ENCODE measurements at regions not wholly inside any gene's neighbourhood (a gene's known extent, or its start where the extent isn't known, plus 50 kb on each side); places are given as distances from the start of the nearest gene placed in this dataset.
"Not testable (repeated sequence)": the region's sequence is repeated elsewhere in the genome, so short reads cannot be mapped to it uniquely, and the experiment has no call there.

DNA sequence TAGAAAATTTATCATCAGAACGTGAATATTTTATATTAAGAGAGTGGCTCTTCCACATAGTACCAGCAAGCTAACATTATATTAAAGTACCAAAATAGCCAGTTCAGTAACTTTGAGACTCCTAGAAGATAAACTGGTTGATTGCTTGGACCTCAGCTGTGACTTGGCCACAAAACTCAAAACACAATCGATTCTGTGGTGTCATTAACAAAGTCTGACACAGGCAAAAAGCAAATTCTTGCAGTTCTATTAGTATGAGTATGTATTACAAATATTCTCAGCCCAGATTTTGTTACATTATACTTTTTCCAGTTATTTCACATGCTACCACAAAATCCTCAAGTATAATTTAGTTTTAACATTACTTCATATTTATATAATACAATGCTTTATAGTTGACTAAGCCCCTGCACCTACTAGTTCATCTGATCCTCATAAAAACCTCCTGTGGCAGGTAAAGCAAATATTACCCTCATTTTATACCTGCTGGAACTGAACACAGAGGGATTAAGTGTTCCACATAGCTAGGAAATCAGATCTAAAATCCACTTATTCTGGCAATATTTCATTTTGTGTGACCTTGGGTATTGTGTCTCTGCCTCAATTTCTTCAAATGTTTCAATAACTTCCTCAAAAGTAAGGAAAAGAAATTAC lies 279.9 kb upstream of the MKLN1 start:
- DNase-seq (ENCODE audit: low spot score), result no peak

DNA sequence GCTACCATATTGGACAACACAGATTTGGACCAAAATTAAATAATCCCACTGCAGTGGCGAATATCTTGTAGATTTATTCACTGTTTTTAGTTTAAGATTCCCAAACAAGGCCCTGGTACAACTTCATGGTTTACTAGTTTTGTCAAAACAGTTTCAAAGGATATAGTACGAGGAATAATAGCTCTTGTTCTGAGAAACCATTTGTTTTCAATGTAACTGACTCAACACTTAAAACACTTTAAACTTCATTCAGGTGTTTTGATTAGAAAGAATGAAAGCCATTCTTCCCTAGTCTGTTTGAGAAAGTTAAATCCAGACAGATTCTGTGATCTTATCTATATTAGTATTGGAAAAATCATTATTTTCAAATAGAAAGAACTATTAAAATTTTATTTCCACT lies 276.4 kb upstream of the MKLN1 start:
- DNase-seq (ENCODE audit: low spot score), result no peak

DNA sequence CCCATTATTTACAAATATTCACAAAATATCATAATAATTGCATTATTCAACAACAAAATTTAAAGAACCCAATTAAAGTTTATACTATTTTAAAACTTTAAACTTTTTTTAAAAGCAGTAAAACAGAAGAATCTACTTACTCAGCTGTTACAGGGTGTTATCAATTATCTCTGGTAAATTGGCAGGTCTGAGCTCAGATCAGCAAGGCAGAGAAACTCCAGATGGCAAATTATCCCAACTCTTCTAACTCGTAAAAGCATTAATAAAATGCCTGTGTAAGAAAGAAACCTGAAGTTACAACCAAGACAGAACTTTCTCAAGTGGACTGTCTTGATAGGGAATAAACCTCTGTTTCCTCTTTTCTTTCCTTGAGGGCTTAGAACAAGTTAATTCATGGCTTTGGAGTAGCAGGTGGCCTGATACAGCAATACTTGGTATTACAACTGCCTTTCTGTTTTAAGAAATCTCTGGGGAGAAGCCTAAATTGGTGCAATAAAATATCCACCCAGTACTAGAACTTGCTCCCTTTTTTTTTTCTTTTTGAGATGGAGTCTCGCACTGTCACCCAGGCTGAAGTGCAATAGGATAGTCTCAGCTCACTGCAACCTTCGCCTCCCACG lies 275.3 kb upstream of the MKLN1 start:
- no peak for DNase-seq (ENCODE audit: low spot score)

DNA sequence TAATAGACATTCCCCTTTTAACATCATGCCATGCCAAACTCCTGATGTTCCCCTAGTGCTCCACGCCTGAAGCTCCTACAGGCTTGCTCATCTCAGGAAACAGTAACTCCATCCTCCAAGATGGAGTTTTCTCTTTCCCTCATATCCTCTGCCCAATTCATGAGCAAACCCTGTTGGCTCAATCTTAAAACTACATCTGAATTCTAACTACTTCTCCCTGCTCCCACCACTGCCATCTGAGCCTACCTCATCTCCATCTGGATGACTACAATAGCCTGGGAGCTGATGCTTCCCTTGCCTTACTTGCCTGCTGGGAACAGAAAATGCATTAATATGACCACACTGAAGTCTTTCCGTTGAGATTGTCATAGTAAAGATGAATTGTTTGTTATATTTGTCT lies 271.7 kb upstream of the MKLN1 start:
- no peak for DNase-seq (ENCODE audit: low spot score)

DNA sequence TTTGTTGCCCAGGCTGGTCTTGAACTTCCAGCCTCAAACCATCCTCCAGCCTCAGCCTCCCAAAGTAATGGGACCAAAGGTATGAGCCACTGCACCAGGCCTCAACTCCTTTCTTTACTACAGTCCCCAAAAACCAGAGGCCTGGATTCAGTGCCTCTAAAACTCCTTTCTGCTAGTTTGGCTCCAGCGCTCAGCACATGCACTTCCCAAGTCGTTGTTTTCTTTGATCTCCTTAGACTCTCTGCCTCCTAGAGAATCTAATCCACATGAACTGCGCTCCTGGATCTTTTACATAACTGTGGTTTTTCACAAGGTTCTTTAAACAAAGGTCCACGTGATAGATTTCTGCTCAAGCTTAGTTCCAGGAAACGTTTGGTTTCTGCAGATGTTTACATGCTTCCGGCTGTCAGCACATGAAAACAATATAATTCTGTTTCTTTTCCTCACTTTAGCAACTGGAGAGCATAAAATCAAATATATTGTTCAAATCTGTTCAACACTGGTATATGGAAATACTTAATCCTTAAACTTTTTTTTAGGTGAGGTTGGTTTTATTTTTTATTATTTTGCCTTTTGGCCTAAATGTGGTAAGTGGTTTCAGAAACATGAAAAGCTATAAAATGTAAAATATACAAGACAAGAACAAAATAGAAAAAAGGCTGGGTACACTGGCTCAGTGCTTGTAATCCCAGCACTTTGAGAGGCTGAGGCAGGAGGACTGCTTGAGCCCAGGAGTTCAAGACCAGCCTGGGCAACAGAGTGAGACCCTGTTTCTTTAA lies 270.5 kb upstream of the MKLN1 start:
- DNase-seq (ENCODE audit: low spot score), result peak; percentile 61

DNA sequence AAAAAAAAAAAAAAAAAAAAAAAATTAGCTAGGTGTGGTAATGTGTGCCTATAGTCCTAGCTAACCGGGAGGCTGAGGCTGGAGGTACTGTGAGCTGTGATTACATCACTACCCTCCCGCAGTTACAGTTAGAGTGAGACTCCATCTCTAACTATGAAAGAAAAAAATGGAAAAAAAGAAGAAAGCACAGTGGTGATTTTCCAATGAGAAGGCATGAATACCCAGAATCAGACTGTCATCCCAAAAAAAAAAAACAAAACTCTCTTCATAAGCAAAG lies 269.9 kb upstream of the MKLN1 start:
- no peak for DNase-seq (ENCODE audit: low spot score)

DNA sequence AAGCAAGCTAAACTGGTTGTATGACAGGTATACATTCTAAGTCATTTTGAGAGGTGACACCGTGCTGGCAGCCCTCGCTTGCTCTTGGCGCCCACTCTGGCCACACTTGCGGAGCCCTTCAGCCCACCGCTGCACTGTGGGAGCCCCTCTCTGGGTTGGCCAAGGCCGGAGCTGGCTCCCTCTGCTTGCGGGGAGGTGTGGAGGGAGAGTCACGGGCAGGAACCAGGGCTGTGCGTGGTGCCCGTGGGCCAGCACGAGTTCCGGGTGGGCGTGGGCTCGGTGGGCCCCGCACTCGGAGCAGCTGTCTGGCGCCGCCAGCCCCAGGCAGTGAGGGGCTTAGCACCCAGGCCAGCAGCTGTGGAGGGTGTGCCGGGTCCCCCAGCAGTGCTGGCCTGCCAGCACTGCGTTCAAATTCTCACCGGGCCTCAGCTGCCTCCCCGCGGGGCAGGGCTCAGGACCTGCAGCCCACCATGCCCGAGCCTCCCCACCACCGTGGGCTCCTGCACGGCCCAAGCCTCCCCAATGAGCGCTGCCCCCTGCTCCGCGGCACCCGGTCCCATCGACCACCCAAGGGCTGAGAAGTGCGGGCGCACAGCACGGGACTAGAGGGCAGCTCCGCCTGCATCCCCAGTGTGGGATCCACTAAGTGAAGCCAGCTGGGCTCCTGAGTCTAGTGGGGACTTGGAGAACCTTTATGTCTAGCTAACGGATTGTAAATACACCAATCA lies 269.0 kb upstream of the MKLN1 start:
- DNase-seq (ENCODE audit: low spot score), result not testable (repeated sequence)

DNA sequence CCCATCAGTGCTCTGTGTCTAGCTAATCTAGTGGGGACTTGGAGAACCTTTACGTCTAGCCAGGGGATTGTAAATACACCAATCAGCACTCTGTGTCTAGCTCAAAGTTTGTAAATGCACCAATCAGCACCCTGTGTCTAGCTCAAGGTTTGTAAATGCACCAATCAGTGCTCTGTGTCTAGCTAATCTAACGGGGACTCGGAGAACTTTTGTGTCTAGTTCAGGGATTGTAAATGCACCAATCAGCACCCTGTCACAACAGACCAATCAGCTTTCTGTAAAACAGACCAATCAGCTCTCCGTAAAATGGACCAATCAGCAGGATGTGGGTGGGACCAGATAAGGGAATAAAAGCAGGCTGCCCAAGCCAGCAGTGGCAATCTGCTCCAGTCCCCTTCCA lies 268.3 kb upstream of the MKLN1 start:
- DNase-seq (ENCODE audit: low spot score), result not testable (repeated sequence)

DNA sequence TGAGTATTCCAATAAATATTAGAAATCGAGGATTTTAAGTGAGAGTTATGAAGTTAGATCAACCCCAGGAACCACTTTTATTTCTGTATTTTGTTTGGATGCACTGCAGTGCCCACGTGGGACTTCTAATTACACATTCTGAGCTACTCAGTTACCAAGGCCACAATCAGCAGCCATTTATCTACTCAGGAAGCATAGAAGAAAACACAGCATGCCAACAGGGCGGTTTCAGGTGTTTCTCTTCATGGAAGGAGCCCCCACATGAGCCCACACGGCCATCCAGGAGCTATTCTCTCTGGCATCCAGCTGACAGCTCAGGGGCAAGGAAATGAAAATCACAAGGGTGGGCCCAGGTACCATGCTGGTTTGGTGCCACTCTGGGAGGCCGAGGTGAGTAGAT lies 266.5 kb upstream of the MKLN1 start:
- no peak for DNase-seq (ENCODE audit: low spot score)

DNA sequence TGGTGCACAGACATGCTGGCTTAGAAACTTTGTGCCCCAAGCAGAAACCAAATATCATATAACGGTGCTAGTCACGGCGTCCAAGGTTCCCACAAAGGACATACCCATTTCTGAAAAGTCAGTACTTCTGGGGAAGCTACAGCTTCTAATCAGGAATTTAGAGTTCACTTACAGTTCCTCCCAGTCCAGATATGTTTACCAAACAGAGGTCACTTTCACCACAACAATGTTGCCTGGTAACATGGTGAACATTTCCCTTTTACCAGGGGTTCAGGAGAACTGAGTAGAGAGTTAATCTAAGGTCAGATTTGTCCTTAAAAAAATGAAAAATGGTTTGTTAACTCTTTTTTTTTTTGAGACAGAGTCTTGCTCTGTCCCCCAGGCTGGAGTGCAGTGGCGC lies 265.9 kb upstream of the MKLN1 start:
- DNase-seq (ENCODE audit: low spot score), result no peak

DNA sequence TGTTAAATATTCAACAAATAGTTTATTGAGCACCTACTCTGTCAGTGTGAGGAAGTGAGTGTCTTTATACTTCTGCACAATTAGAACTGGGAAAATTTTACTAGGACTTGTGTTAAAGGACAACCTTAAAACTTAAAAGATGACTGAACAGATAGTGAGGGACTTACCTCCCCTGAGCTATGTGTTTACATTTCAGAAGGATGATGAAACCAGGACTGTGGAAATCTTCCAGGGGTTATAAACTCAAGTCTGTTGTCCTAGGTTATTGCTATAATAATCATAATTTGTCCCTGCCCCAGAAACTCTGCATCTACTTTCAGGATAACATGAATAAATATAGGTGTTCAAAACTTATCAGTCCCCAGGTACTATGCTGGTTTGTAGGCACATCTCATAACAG lies 261.0 kb upstream of the MKLN1 start:
- DNase-seq (ENCODE audit: low spot score), result no peak

DNA sequence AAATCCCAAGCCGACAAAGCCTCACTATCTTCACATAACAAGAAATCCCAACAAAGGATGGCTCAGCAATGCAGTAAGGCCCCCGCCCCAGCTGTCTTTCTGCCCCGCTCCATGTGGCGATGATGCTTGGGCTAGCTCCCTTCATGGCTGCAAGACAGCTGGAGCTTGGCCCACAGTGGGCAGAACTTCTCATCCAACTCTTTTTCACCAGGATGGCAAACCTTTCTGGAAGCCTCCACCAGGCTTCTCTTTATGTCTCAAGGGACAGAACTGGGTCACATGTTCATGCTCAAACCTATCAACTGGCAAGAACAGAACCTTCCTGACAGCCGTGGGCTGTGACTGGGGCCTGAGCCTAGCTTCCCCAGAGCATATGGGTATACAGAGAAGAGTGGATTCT lies 260.5 kb upstream of the MKLN1 start:
- no peak for DNase-seq (ENCODE audit: low spot score)

DNA sequence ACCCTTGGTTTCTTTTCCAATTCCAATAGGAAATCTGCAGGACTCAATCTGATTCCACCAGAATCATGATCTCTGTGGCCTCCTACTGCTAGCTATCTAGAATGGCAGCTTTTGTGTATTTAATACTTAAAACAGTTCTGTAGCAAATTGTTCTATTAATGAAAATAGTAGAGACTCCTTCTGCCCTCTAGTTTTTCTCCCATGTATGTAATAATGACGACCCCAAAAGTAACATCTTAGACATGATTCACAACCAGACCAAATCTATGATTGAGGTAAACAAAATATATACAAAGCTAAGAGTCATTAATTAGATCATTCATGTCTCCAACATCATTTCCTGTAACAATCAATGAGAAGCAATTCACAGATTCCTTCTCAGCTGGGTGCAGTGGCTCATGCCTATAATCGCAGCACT lies 259.1 kb upstream of the MKLN1 start:
- DNase-seq (ENCODE audit: low spot score), result no peak

DNA sequence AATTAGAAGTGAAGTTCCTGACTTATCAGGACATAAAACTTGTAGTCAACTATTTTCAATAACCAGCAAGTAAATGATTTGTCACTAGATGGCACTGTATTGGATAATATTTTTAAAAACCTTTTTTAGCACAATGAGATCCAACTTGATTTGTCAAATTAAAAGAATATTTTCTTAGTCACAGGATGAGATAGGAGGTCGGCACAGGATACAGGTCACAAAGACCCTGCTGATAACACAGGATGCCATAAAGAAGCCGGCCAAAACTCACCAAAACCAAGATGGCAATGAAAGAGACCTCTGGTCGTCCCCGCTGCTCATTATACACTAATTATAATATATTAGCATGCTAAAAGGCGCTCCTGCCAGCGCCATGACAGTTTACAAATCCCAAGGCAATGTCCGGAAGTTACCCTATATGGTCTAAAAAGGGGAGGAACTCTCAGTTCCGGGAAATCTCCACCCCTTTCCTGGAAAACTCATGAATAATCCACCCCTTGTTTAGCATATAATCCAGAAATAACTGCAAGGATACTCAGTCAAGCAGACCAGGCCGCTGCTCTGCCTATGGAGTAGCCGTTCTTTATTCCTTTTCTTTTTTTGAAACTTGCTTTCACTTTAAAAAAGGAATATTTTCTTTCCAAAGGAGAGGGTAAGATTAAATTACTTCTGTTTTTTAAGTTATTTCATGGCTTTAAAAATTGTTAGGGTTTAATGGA lies 255.7 kb upstream of the MKLN1 start:
- no peak for DNase-seq (ENCODE audit: low spot score)

DNA sequence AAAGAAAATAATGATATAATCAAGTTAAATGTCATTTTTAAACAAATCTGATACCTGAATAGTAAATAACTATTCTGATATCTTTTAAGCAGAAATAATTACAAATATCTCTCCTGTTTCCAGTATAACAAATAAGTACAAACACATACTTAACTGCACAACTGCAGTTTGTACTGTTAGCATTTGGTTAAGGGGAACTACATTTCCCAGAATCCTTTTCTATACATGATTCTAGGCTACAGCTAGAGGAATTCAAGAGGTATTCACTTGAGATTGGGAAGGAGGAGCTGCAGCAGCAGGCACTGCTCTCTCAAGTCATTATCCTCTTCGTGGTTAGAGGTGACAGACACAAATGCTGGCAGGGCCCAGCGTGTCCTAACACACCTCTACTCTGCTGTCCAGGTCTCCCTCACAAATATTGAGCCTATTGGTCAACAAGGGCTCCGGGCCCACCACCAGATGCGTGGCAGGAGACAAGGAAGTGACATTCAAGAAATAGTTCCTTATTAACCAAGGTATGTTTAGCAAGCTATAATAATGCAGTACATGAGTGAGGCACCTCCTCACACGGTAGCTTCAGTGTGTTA lies 255.1 kb upstream of the MKLN1 start:
- no peak for DNase-seq (ENCODE audit: low spot score)

DNA sequence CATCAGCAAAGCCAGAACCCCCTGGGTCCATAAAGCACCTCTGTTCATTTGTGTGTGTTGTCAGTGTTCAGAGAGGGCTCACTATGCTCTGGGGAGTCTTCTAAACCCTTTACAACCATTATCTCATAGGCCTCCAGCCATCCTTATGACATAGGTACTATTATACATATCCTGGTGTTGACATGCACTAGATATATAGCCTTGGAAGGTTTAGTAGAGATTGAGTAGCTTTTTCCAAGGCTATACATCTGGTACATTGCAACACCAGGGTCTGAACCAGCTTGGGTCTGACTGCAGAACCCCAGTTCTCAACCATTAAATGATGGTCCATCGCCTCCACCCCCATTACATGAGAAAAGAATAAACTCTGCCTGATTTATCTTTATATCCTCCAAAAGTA lies 253.6 kb upstream of the MKLN1 start:
- DNase-seq (ENCODE audit: low spot score), result no peak

DNA sequence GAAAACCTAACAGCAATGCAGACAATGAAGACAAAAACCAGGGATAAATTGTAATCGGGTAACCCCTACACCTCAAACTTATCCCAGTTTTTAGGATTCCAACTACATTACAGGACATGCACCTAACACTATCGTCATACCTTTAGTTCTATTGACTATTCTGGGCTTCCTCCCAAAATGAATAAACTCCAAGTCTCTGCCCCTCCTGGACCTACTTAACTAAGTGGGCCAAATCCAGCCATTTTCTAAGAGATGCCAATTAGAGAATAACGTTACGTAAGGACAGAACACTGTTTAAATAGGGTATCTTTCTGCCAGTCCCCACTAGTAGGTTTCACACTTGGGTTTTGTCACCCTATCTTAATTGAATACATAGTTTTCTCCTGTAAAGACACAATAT lies 253.1 kb upstream of the MKLN1 start:
- no peak for DNase-seq (ENCODE audit: low spot score)

DNA sequence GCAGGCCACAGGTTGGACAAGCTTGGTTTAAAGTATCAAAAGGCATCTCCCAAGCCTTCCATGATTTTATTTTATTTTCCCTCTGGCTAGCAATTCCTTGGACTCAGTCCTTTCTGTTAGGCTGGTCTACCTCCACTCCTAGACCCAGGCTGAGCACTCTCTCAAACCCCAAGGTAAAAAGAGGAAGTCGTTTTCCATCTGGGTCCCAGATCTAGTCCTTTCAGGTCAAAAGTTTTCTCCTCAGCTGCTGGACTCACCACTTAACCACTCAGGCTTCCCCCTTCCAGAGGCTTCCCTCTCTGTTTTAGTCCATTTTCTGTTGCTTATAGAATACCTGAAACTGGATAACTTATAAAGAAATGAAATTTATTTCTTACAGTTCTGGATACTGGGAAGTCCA lies 252.3 kb upstream of the MKLN1 start:
- no peak for DNase-seq (ENCODE audit: low spot score)

DNA sequence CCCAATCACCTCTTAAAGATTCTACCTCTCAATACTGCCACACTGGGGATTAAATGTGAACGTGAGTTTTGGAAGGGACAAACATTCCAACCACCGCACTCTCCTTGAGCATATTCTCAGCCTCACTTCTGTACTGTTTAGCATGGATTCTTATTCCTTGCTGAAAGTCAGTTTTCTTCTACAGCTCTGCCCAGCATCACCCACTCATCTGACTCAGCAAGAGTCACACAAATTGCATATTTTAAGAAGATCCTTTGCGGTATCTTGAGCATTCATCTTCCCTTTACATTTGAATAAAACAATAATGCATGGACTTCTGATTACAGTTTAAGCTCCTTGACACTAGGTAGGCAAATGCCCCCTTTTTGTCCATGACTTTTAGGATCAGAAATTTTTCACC lies 251.6 kb upstream of the MKLN1 start:
- DNase-seq (ENCODE audit: low spot score), result no peak

DNA sequence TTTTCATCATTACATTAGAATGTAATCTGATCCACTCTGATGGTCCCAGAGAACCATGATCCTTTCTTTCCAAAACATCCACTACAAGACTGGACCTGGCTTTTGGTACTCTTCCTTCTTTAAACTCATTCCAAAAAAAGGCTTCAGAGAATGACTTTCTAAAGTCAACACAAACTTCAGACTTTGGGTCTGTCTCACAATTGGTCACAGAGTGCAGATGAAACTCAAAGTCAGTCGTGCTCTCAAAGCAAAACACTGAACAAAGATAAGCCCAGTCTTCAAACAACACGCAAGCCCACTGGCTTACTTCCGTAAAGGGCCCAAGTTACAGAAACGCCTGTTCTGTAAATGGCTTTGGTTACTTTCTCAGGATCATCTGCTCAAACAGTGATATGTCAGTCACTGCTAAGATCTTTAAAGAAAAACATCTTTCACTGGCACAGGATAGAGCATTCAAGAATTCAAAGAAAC lies 250.9 kb upstream of the MKLN1 start:
- DNase-seq (ENCODE audit: low spot score), result no peak

DNA sequence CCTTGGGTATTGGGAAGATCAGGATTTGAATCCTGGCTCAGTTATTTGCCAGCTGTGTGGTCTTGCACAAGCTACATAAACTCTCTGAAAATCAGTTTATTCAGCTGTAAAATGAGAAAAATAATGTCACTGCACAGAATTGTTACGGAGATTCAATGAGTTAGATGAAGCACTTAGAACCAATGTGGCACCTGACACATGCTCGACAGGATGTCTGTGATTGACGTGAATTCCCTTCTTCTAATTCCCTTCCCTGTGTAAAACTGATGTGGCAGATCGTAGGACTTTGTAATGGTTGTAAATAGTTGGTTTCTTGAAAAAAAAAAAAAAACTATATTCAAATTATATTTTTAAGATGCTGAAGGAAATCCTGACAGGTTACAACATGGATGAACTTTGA lies 249.9 kb upstream of the MKLN1 start:
- no peak for DNase-seq (ENCODE audit: low spot score)

DNA sequence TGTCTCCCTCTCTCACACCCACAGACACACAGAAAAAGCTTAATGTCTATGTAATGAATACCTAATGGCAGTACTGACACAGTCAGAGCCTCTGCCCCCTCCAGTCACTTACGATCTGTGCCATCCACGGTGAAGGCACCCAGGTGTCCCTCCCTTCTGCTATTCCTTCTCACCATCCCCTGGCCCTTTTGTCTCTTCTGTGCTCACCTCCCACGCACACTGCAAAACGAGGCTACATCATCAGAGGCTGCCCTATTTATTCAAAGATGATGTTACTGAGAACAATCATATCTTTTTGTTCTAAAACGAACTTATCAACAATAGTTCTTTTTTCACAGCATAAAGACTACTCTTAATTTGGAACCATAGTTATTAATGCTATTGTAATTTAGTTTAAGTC lies 246.9 kb upstream of the MKLN1 start:
- DNase-seq (ENCODE audit: low spot score), result no peak

Measured in mucosa of gallbladder (tissue), 1 donor.